HCT116 (cell line): ENCODE measurements at regions not wholly inside any gene's neighbourhood (a gene's known extent, or its start where the extent isn't known, plus 50 kb on each side); places are given as distances from the start of the nearest gene placed in this dataset.

Experiments used
- ATAC-seq: fragments of 200-7000 bp; cut with Tn5 transposase; 2 replicates; pipeline ENCODE4 v1.9.1; 2020; ENCODE audit warnings: mild to moderate bottlenecking, moderate library complexity
- BruUV-seq: library from RNA; stranded (reverse); fragments of 400-500 nt; replicated peaks from 2 replicates; lab custom pipeline; 2021; lab: Mats Ljungman, UMichigan
- CTCF ChIA-PET: fragments of 300-600 bp; sonication (Branson Sonifier 250); formaldehyde crosslinking; loops from one replicate; lab custom pipeline; 2021; ENCODE audit warnings: antibody characterized with exemption; lab: Charles Lee
- POLR2A ChIA-PET: fragments of 300-600, 350-600 bp; sonication (Branson Sonifier 250); formaldehyde crosslinking; loops from one replicate; lab custom pipeline; 2021; ENCODE audit warnings: antibody characterized with exemption; lab: Charles Lee
- RAD21 ChIA-PET, 2 experiments: fragments of 300-600 bp; sonication (Branson Sonifier 250); formaldehyde crosslinking; loops; one replicate each; lab custom pipeline; 2023; ENCODE audit warnings: low total read pairs in 2 of 2; ENCODE audit not compliant: uncharacterized antibody in 2 of 2, unreplicated experiment in 2 of 2, low non-redundant PET in 1 of 2; lab: Charles Lee
- DNase-seq: peaks from one replicate; pipeline ENCODE4 v3.0.0-alpha.2; 2010; ENCODE audit warnings: low read depth, low spot score
- H2AFZ ChIP-seq: fragments of 200-600 bp; shearing (Covaris generic), sonication (generic); 2 replicates; pipeline ENCODE4 v1.6.1; 2017; ENCODE audit warnings: low read depth, mixed run types, mixed read lengths, antibody characterized with exemption, low read length; ENCODE audit not compliant: poor library complexity, severe bottlenecking
- H3K27ac ChIP-seq: 2 replicates; pipeline ENCODE4 v1.5.1; 2012; ENCODE audit warnings: low read depth, low read length
- H3K27me3 ChIP-seq: fragments of 200-600 bp; sonication (generic); 2 replicates; pipeline ENCODE4 v1.6.1; 2016; ENCODE audit warnings: mixed run types, low read length, mixed read lengths; ENCODE audit not compliant: insufficient read depth
- H3K36me3 ChIP-seq, 2 experiments: fragments of 200-500 bp in 1 of 2; fragments of 200-600 bp in 1 of 2; sonication (Bioruptor generic) in 1 of 2; sonication (generic) in 1 of 2; 2 replicates each; pipeline versions ENCODE4 v1.5.1 to v1.6.1; 2014 to 2016; ENCODE audit warnings: low read length in 2 of 2, inconsistent platforms in 1 of 2, mixed read lengths in 1 of 2, mixed run types in 1 of 2; ENCODE audit not compliant: insufficient read depth in 2 of 2, control insufficient read depth in 1 of 2
- H3K4me1 ChIP-seq, 2 experiments: fragments of 200-600 bp in 1 of 2; sonication (generic) in 1 of 2; 2 replicates each; pipeline versions ENCODE4 v1.5.1 to v1.6.1; 2012 to 2017; ENCODE audit warnings: low read length in 2 of 2, inconsistent platforms in 1 of 2, mild to moderate bottlenecking in 1 of 2, mixed read lengths in 1 of 2, mixed run types in 1 of 2, moderate library complexity in 1 of 2; ENCODE audit not compliant: insufficient read depth in 2 of 2, control insufficient read depth in 1 of 2
- H3K4me2 ChIP-seq: fragments of 200-600 bp; sonication (generic); 2 replicates; pipeline ENCODE4 v1.6.1; 2017; ENCODE audit warnings: mixed run types, low read length, mixed read lengths
- H3K4me3 ChIP-seq, 2 experiments: fragments of 200-600 bp in 1 of 2; sonication (generic) in 1 of 2; replicated peaks in 1 of 2; 2 replicates each; pipeline ENCODE4 v1.5.1; 2011 to 2016; ENCODE audit warnings: low read length in 2 of 2, control low read depth in 1 of 2, low read depth in 1 of 2, mild to moderate bottlenecking in 1 of 2, mixed read lengths in 1 of 2, mixed run types in 1 of 2
- H3K79me2 ChIP-seq: fragments of 200-600 bp; sonication (generic); 2 replicates; pipeline ENCODE4 v1.6.1; 2017; ENCODE audit warnings: mild to moderate bottlenecking, mixed run types, low read length, moderate library complexity, mixed read lengths; ENCODE audit not compliant: insufficient read depth
- H3K9ac ChIP-seq: fragments of 200-600 bp; sonication (generic); 2 replicates; pipeline ENCODE4 v1.6.1; 2016; ENCODE audit warnings: low read length, mixed read lengths
- H3K9me2 ChIP-seq: fragments of 200-600 bp; sonication (generic), shearing (Covaris generic); 2 replicates; pipeline ENCODE4 v1.6.1; 2017; ENCODE audit warnings: mixed run types, mild to moderate bottlenecking, moderate library complexity; ENCODE audit not compliant: insufficient read depth
- H3K9me3 ChIP-seq, 2 experiments: fragments of 200-500 bp in 1 of 2; fragments of 200-600 bp in 1 of 2; sonication (Bioruptor generic) in 1 of 2; sonication (generic) in 1 of 2; 2 replicates each; pipeline ENCODE4 v1.6.1; 2014 to 2017; ENCODE audit warnings: low read length in 2 of 2, mixed read lengths in 2 of 2, inconsistent platforms in 1 of 2, low read depth in 1 of 2, mild to moderate bottlenecking in 1 of 2, mixed run types in 1 of 2, moderate library complexity in 1 of 2; ENCODE audit not compliant: control insufficient read depth in 1 of 2, insufficient read depth in 1 of 2
- H4K20me1 ChIP-seq: fragments of 200-600 bp; sonication (generic), shearing (Covaris generic); 2 replicates; pipeline ENCODE4 v1.6.1; 2017; ENCODE audit warnings: mixed run types, mild to moderate bottlenecking, moderate library complexity; ENCODE audit not compliant: insufficient read depth
- EGR1 ChIP-seq: IDR thresholded peaks from 2 replicates; pipeline ENCODE4 v1.6.1; 2012; ENCODE audit warnings: low read depth
- EZH2 ChIP-seq: fragments of 200-600 bp; sonication (generic); IDR thresholded peaks from 2 replicates; pipeline ENCODE4 v1.6.1; 2017; ENCODE audit warnings: antibody characterized with exemption, mixed run types
- ZNF274 ChIP-seq: fragments of 200-500 bp; sonication (Bioruptor generic); IDR thresholded peaks from 2 replicates; pipeline ENCODE4 v1.6.1; 2014; ENCODE audit warnings: mild to moderate bottlenecking, low read depth, low read length, inconsistent platforms
- intact Hi-C: fragments of 100-400 bp; cut with micrococcal nuclease; formaldehyde crosslinking; loops from 2 replicates; pipeline ENCODE4 v1.10.0; 2022
- TF ChIP-seq, protein P1 (sequence below), 3 experiments: fragments of 200-600 bp in 1 of 3; sonication (generic) in 1 of 3; IDR thresholded peaks in 2 of 3; conservative IDR thresholded peaks in 1 of 3; 2 replicates each; pipeline ENCODE4 v1.5.1; 2012 to 2017; ENCODE audit warnings: low read depth in 2 of 3, low read length in 2 of 3, antibody characterized with exemption in 1 of 3, borderline replicate concordance in 1 of 3, control low read depth in 1 of 3, mild to moderate bottlenecking in 1 of 3, mixed read lengths in 1 of 3, mixed run types in 1 of 3, moderate library complexity in 1 of 3; ENCODE audit not compliant: insufficient read depth in 1 of 3
- TF ChIP-seq, protein P2 (sequence below): IDR thresholded peaks from 2 replicates; pipeline ENCODE4 v1.6.1; 2012; ENCODE audit warnings: low read depth

DNA sequence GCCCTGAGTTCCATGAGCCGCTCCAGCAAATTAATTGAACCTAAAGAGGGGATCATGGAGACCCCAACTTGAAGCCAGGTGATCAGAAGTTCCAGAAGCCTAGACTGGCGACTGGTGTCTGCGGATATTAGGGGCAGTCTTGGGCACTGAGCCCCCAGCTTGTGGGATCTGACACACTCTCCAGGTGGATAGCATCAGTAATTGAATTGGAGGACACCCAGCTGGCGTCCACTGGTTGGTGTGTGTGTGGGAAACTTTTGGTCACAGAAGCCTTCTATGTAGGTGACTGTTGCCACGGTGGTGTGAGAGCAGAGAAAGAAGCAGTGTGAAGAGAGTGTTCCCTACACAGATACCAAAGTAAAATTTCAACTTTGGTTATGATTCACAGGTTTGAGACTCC is 106.0 kb upstream of the ADPGK start:
- POLR2A ChIA-PET = no interaction called here
- H3K4me1 ChIP-seq = no peaks in the 10 kb centered on the region
- H2AFZ ChIP-seq = no peak overlapping the region
- H3K9me2 ChIP-seq = no peaks in the 10 kb centered on the region
- RAD21 ChIA-PET = no interaction called here
- H3K36me3 ChIP-seq = no peaks in the 10 kb centered on the region
- no peak overlapping the region for H3K27ac ChIP-seq
- DNase-seq = no peak
- CTCF ChIA-PET = no interaction called here
- TF ChIP-seq, protein P1, sequence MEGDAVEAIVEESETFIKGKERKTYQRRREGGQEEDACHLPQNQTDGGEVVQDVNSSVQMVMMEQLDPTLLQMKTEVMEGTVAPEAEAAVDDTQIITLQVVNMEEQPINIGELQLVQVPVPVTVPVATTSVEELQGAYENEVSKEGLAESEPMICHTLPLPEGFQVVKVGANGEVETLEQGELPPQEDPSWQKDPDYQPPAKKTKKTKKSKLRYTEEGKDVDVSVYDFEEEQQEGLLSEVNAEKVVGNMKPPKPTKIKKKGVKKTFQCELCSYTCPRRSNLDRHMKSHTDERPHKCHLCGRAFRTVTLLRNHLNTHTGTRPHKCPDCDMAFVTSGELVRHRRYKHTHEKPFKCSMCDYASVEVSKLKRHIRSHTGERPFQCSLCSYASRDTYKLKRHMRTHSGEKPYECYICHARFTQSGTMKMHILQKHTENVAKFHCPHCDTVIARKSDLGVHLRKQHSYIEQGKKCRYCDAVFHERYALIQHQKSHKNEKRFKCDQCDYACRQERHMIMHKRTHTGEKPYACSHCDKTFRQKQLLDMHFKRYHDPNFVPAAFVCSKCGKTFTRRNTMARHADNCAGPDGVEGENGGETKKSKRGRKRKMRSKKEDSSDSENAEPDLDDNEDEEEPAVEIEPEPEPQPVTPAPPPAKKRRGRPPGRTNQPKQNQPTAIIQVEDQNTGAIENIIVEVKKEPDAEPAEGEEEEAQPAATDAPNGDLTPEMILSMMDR (IDR thresholded peaks at IDR 0.05 in 2 of 3, conservative IDR thresholded peaks at IDR 0.05 in 1 of 3; ENCODE audit: borderline replicate concordance in 1 of 3, insufficient read depth in 1 of 3, low read depth in 2 of 3, low read length in 2 of 3) = no peak
- TF ChIP-seq EGR1 (no peak), EZH2 (no peak), ZNF274 (no peak)
- TF ChIP-seq, protein P2, sequence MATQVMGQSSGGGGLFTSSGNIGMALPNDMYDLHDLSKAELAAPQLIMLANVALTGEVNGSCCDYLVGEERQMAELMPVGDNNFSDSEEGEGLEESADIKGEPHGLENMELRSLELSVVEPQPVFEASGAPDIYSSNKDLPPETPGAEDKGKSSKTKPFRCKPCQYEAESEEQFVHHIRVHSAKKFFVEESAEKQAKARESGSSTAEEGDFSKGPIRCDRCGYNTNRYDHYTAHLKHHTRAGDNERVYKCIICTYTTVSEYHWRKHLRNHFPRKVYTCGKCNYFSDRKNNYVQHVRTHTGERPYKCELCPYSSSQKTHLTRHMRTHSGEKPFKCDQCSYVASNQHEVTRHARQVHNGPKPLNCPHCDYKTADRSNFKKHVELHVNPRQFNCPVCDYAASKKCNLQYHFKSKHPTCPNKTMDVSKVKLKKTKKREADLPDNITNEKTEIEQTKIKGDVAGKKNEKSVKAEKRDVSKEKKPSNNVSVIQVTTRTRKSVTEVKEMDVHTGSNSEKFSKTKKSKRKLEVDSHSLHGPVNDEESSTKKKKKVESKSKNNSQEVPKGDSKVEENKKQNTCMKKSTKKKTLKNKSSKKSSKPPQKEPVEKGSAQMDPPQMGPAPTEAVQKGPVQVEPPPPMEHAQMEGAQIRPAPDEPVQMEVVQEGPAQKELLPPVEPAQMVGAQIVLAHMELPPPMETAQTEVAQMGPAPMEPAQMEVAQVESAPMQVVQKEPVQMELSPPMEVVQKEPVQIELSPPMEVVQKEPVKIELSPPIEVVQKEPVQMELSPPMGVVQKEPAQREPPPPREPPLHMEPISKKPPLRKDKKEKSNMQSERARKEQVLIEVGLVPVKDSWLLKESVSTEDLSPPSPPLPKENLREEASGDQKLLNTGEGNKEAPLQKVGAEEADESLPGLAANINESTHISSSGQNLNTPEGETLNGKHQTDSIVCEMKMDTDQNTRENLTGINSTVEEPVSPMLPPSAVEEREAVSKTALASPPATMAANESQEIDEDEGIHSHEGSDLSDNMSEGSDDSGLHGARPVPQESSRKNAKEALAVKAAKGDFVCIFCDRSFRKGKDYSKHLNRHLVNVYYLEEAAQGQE = no peak
- TF ChIP-seq, all 23 proteins: peak for 0
- no peak overlapping the region for H3K4me2 ChIP-seq
- no peaks in the 10 kb centered on the region for H3K9me3 ChIP-seq
- no peaks in the 10 kb centered on the region for H3K27me3 ChIP-seq
- no peak overlapping the region for H3K9ac ChIP-seq
- no TSS peak for BruUV-seq
- H3K4me3 ChIP-seq = no peak overlapping the region
- no peaks in the 10 kb centered on the region for H4K20me1 ChIP-seq
- intact Hi-C loops = no loop called here
- no peaks in the 10 kb centered on the region for H3K79me2 ChIP-seq
- no peak for ATAC-seq
